HepG2 (cell line): ENCODE measurements at regions not wholly inside any gene's neighbourhood (a gene's known extent, or its start where the extent isn't known, plus 50 kb on each side); places are given as distances from the start of the nearest gene placed in this dataset.

ENCODE experiments used
- ATAC-seq: fragments of 200-7000 bp; cut with Tn5 transposase; 3 replicates; pipeline ENCODE4 v1.9.1; 2020; ENCODE audit warnings: mild to moderate bottlenecking, moderate library complexity
- BruUV-seq: library from RNA; stranded (reverse); fragments of 400-500 nt; replicated peaks from 2 replicates; lab custom pipeline; 2021; lab: Mats Ljungman, UMichigan
- CTCF ChIA-PET: fragments of 300-600 bp; formaldehyde crosslinking; extraction: SDS; loops from one replicate; lab custom pipeline; 2021; ENCODE audit warnings: low total read pairs, inconsistent platforms, low intra/inter-chr PET ratio; lab: Yijun Ruan, JAX
- POLR2A ChIA-PET: fragments of 350-600 bp; sonication (Branson Sonifier 250); formaldehyde crosslinking; loops from one replicate; lab custom pipeline; 2020; ENCODE audit warnings: antibody characterized with exemption, inconsistent platforms; lab: Yijun Ruan, JAX
- DNase-seq: peaks from one replicate; pipeline ENCODE4 v3.0.0-alpha.2; 2015; ENCODE audit warnings: low spot score
- FAIRE-seq: peaks from 3 replicates; lab custom pipeline; 2011; peaks lifted over from hg19 to GRCh38; lab: Jason Lieb, UNC
- H2AFZ ChIP-seq: one replicate; pipeline ENCODE4 v1.6.1; 2011; ENCODE audit warnings: low read length, inconsistent platforms
- H3K27ac ChIP-seq: fragments of 300-600 bp; 3 replicates; pipeline ENCODE4 v1.8.0; 2011; ENCODE audit warnings: mixed run types, mild to moderate bottlenecking, mixed read lengths, low read length, inconsistent platforms; ENCODE audit not compliant: insufficient read depth; ENCODE audit errors: extremely low read length
- H3K27me3 ChIP-seq, 2 experiments: fragments of 200-600 bp in 1 of 2; 2 replicates in 1 of 2; 3 replicates in 1 of 2; pipeline versions ENCODE4 v1.6.0 to v1.8.0; 2011; ENCODE audit warnings: low read length in 2 of 2, mild to moderate bottlenecking in 2 of 2, moderate library complexity in 2 of 2, inconsistent platforms in 1 of 2; ENCODE audit not compliant: insufficient read depth in 2 of 2, control insufficient read depth in 1 of 2
- H3K36me3 ChIP-seq, 2 experiments: fragments of 200-600 bp in 1 of 2; replicated peaks in 1 of 2; 2 replicates in 1 of 2; 3 replicates in 1 of 2; pipeline versions ENCODE4 v1.5.1 to v1.8.0; 2011; ENCODE audit warnings: low read length in 2 of 2, inconsistent platforms in 1 of 2; ENCODE audit not compliant: insufficient read depth in 2 of 2, control insufficient read depth in 1 of 2
- H3K4me1 ChIP-seq: 2 replicates; pipeline ENCODE4 v1.5.1; 2012; ENCODE audit warnings: low read length, inconsistent platforms; ENCODE audit not compliant: insufficient read depth
- H3K4me2 ChIP-seq: 2 replicates; pipeline ENCODE4 v1.6.0; 2011; ENCODE audit warnings: low read depth, low read length, inconsistent platforms
- H3K4me3 ChIP-seq, 3 experiments: fragments of 200-600 bp in 1 of 3; sonication (generic), shearing (Covaris generic) in 1 of 3; replicated peaks in 1 of 3; 2 replicates each; pipeline ENCODE4 v1.5.1; 2011 to 2016; ENCODE audit warnings: low read length in 3 of 3, inconsistent platforms in 2 of 3, low read depth in 2 of 3, mild to moderate bottlenecking in 2 of 3, control low read depth in 1 of 3, mixed read lengths in 1 of 3; ENCODE audit not compliant: insufficient read depth in 1 of 3
- H3K79me2 ChIP-seq: one replicate; pipeline ENCODE4 v1.6.1; 2011; ENCODE audit warnings: low read length, inconsistent platforms; ENCODE audit not compliant: insufficient read depth
- H3K9ac ChIP-seq: 2 replicates; pipeline ENCODE4 v1.6.0; 2011; ENCODE audit warnings: mild to moderate bottlenecking, low read depth, low read length, inconsistent platforms; ENCODE audit not compliant: insufficient read depth
- H3K9me3 ChIP-seq: 2 replicates; pipeline ENCODE4 v1.5.1; 2012; ENCODE audit warnings: mild to moderate bottlenecking, low read length
- H4K20me1 ChIP-seq: 2 replicates; pipeline ENCODE4 v1.6.0; 2011; ENCODE audit warnings: inconsistent platforms, mild to moderate bottlenecking, low read length, moderate library complexity; ENCODE audit not compliant: insufficient read depth
- ARID3A ChIP-seq: IDR thresholded peaks from 2 replicates; pipeline ENCODE4 v1.6.1; 2012; ENCODE audit warnings: low read depth, low read length, improper control_type of control experiment
- KDM1A ChIP-seq: IDR thresholded peaks from 2 replicates; pipeline ENCODE4 v1.6.1; 2016; ENCODE audit warnings: missing compliant biosample characterization
- NBN ChIP-seq: fragments of 450-650 bp; conservative IDR thresholded peaks from 2 replicates; pipeline ENCODE4 v1.6.1; 2017
- ZIK1 ChIP-seq: sonication (generic); formaldehyde crosslinking; IDR thresholded peaks from 2 replicates; pipeline ENCODE4 v1.5.0; 2020; ENCODE audit warnings: mild to moderate bottlenecking, low read depth, missing genetic modification reagents, borderline replicate concordance
- ZNF350 ChIP-seq: sonication (generic); formaldehyde crosslinking; IDR thresholded peaks from 2 replicates; pipeline ENCODE4 v1.4.0; 2020; ENCODE audit warnings: mild to moderate bottlenecking, low read depth, missing genetic modification reagents, borderline replicate concordance
- ZNF446 ChIP-seq: sonication (generic); formaldehyde crosslinking; IDR thresholded peaks from 2 replicates; pipeline ENCODE4 v1.5.0; 2020; ENCODE audit warnings: mild to moderate bottlenecking, missing genetic modification reagents
- WGBS: methylation state at CpG from one replicate; pipeline ENCODE4 v1.1.6; 2017; ENCODE audit warnings: low lambda C conversion rate; 5-methylcytosine and 5-hydroxymethylcytosine counted together
- in situ Hi-C: cut with HindIII; loops from 2 replicates; pipeline ENCODE4 v1.10.0; 2017; ENCODE audit warnings: low pct_unique_long_range_greater_than_20kb; ENCODE audit not compliant: extremely low pct_ligation_motif_present
- intact Hi-C: fragments of 100-400 bp; cut with micrococcal nuclease; formaldehyde crosslinking; loops from one replicate; pipeline ENCODE4 v1.10.0; 2022; ENCODE audit not compliant: unreplicated experiment
- TF ChIP-seq, protein P1 (sequence below): sonication (generic); formaldehyde crosslinking; IDR thresholded peaks from 2 replicates; pipeline ENCODE4 v1.5.1; 2020; ENCODE audit warnings: mild to moderate bottlenecking, missing genetic modification reagents, moderate library complexity
- TF ChIP-seq, protein P2 (sequence below), 2 experiments: fragments of 450-650 bp in 1 of 2; sonication (generic) in 1 of 2; formaldehyde crosslinking; IDR thresholded peaks; 2 replicates each; pipeline versions ENCODE4 v1.5.0 to v1.8.0; 2020 to 2022; ENCODE audit warnings: mild to moderate bottlenecking in 1 of 2, missing genetic modification reagents in 1 of 2

GRCh38 chr2:147648471-147648870 lies 196.4 kb upstream of the ACVR2A start:
- DNase-seq (no peak), ATAC-seq (no peak), FAIRE-seq (no peak)
- 0% methylated on average over 3 of the region's 3 CpGs for WGBS
- intact Hi-C loops (no loop called here), in situ Hi-C loops (no loop called here)
- Histone ChIP-seq H3K79me2 (no peaks in the 10 kb centered on the region), H2AFZ (no peak overlapping the region), H3K27ac (no peak overlapping the region), H3K36me3 (no peaks in the 10 kb centered on the region), H3K4me1 (no peaks in the 10 kb centered on the region), H3K4me2 (no peak overlapping the region), H3K9me3 (no peaks in the 10 kb centered on the region), H4K20me1 (no peaks in the 10 kb centered on the region), H3K4me3 (no peak overlapping the region), H3K9ac (no peak overlapping the region), H3K27me3 (peaks cover 0 to 5% of the 10 kb centered on the region in 2 experiments; a peak in 1 of 5 replicates)
- CTCF ChIA-PET, result no interaction called here
- no TSS peak for BruUV-seq
- TF ChIP-seq KDM1A (CRISPR knock-in tag) (no peak), ZNF446 (no peak)
- POLR2A ChIA-PET, result no interaction called here

DNA sequence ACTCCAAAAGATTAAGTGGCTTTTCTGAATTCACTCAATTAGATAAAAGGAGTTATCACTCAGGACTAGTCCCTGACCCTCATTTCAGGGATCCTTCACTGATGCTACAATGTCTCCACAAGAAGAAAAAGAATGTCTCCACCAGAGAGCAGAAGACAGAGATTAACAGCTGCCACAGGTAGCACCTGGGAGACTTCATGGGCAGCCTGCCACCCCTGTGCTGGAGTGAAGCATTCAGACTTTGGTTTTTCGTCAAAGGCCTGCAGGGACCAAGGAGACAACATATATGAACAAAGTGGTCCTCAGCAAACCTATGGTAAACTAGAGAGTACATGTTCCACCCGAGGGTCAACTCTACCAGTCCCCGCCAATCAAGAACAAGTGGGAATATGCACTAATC lies 197.0 kb upstream of the ACVR2A start:
- no TSS peak for BruUV-seq
- in situ Hi-C loops (no loop called here), intact Hi-C loops (no loop called here)

More for the DNA sequence above, 197.0 kb upstream of the ACVR2A start:
- no peak overlapping the region for H3K4me2 ChIP-seq
- no peaks in the 10 kb centered on the region for H3K9me3 ChIP-seq
- H3K4me3 ChIP-seq, result no peak overlapping the region
- H3K36me3 ChIP-seq, result no peaks in the 10 kb centered on the region
- no peak overlapping the region for H3K9ac ChIP-seq
- H3K27ac ChIP-seq, result no peak overlapping the region
- FAIRE-seq (no peak), DNase-seq (no peak), ATAC-seq (no peak)
- peaks cover 0 to 5% of the 10 kb centered on the region in 2 experiments; a peak in 1 of 5 replicates for H3K27me3 ChIP-seq
- H2AFZ ChIP-seq, result no peak overlapping the region
- WGBS, result 29% methylated on average over 3 of the region's 3 CpGs
- TF ChIP-seq ARID3A (no peak), ZNF350 (CRISPR knock-in tag) (no peak), NBN (no peak), ZIK1 (CRISPR knock-in tag) (no peak)
- TF ChIP-seq, protein P1, sequence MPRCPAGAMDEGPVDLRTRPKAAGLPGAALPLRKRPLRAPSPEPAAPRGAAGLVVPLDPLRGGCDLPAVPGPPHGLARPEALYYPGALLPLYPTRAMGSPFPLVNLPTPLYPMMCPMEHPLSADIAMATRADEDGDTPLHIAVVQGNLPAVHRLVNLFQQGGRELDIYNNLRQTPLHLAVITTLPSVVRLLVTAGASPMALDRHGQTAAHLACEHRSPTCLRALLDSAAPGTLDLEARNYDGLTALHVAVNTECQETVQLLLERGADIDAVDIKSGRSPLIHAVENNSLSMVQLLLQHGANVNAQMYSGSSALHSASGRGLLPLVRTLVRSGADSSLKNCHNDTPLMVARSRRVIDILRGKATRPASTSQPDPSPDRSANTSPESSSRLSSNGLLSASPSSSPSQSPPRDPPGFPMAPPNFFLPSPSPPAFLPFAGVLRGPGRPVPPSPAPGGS, result no peak
- TF ChIP-seq, protein P2, sequence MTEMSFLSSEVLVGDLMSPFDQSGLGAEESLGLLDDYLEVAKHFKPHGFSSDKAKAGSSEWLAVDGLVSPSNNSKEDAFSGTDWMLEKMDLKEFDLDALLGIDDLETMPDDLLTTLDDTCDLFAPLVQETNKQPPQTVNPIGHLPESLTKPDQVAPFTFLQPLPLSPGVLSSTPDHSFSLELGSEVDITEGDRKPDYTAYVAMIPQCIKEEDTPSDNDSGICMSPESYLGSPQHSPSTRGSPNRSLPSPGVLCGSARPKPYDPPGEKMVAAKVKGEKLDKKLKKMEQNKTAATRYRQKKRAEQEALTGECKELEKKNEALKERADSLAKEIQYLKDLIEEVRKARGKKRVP (CRISPR knock-in tag; IDR thresholded peaks at IDR 0.05), result no peak
- POLR2A ChIA-PET, result no interaction called here
- H3K79me2 ChIP-seq, result no peaks in the 10 kb centered on the region
- CTCF ChIA-PET, result no interaction called here
- H3K4me1 ChIP-seq, result no peaks in the 10 kb centered on the region
- no peaks in the 10 kb centered on the region for H4K20me1 ChIP-seq
